Chondrocyte (in vitro differentiated cells): ENCODE measurements at regions not wholly inside any gene's neighbourhood (a gene's known extent, or its start where the extent isn't known, plus 50 kb on each side); places are given as distances from the start of the nearest gene placed in this dataset.

Experiments used
- DNase-seq: peaks from one replicate; pipeline ENCODE4 v3.0.0; 2021; ENCODE audit warnings: mixed read lengths, low spot score
- H3K27ac Mint-ChIP-seq: one replicate; pipeline ENCODE4 v1.8.0; 2021; ENCODE audit warnings: mild to moderate bottlenecking, moderate library complexity, mixed read lengths; ENCODE audit not compliant: unreplicated experiment
- H3K27me3 Mint-ChIP-seq: 2 replicates; pipeline ENCODE4 v1.8.0; 2021; ENCODE audit warnings: low read depth, mixed read lengths
- H3K36me3 Mint-ChIP-seq: 2 replicates; pipeline ENCODE4 v1.8.0; 2021; ENCODE audit warnings: low read depth, mixed read lengths
- H3K4me1 Mint-ChIP-seq: 2 replicates; pipeline ENCODE4 v1.8.0; 2021; ENCODE audit warnings: low read depth, mild to moderate bottlenecking, mixed read lengths
- H3K4me3 Mint-ChIP-seq: one replicate; pipeline ENCODE4 v1.8.0; 2021; ENCODE audit warnings: mild to moderate bottlenecking, moderate library complexity, mixed read lengths; ENCODE audit not compliant: unreplicated experiment
- H3K9me3 Mint-ChIP-seq: 2 replicates; pipeline ENCODE4 v1.8.0; 2021; ENCODE audit warnings: low read depth, mixed read lengths
- CTCF ChIP-seq: fragments of 200-600 bp; sonication (generic); IDR thresholded peaks from 2 replicates; pipeline ENCODE4 v1.5.0; 2021; ENCODE audit warnings: antibody characterized with exemption, mild to moderate bottlenecking, moderate library complexity

GRCh38 chr3:68441054-68441453 is 491.3 kb downstream of the TAFA4 start:
- Mint-ChIP-seq H3K9me3 (no peaks in the 10 kb centered on the region), H3K27me3 (no peaks in the 10 kb centered on the region), H3K4me1 (no peaks in the 10 kb centered on the region), H3K36me3 (no peaks in the 10 kb centered on the region), H3K4me3 (no peak overlapping the region), H3K27ac (no peak overlapping the region)
- no peak for DNase-seq
- TF ChIP-seq CTCF = no peak

- H3K9me3 Mint-ChIP-seq = no peaks in the 10 kb centered on the region
- H3K27me3 Mint-ChIP-seq = no peaks in the 10 kb centered on the region
- H3K27ac Mint-ChIP-seq = no peak overlapping the region
- no peak for TF ChIP-seq CTCF
- H3K4me3 Mint-ChIP-seq = no peak overlapping the region
- H3K36me3 Mint-ChIP-seq = no peaks in the 10 kb centered on the region
- no peak for DNase-seq
- no peaks in the 10 kb centered on the region for H3K4me1 Mint-ChIP-seq
These were observed 495.5 kb downstream of the TAFA4 start for GRCh38 chr3:68436619-68437401.

GRCh38 chr3:68428495-68428894 is 503.9 kb downstream of the TAFA4 start:
- no peaks in the 10 kb centered on the region for H3K4me1 Mint-ChIP-seq
- H3K36me3 Mint-ChIP-seq = no peaks in the 10 kb centered on the region
- no peak for DNase-seq
- no peaks in the 10 kb centered on the region for H3K9me3 Mint-ChIP-seq
- H3K27ac Mint-ChIP-seq = no peak overlapping the region
- H3K27me3 Mint-ChIP-seq = peaks cover 4% of the 10 kb centered on the region
- no peak overlapping the region for H3K4me3 Mint-ChIP-seq
- TF ChIP-seq CTCF = no peak

GRCh38 chr3:68424796-68425460 is 507.4 kb downstream of the TAFA4 start:
- Mint-ChIP-seq H3K27me3 (peaks cover 4% of the 10 kb centered on the region), H3K36me3 (no peaks in the 10 kb centered on the region), H3K27ac (no peak overlapping the region), H3K4me3 (no peak overlapping the region), H3K9me3 (no peaks in the 10 kb centered on the region), H3K4me1 (no peaks in the 10 kb centered on the region)
- DNase-seq = no peak
- no peak for TF ChIP-seq CTCF

- no peaks in the 10 kb centered on the region for H3K36me3 Mint-ChIP-seq
- no peak overlapping the region for H3K27ac Mint-ChIP-seq
- H3K4me1 Mint-ChIP-seq = no peaks in the 10 kb centered on the region
- H3K9me3 Mint-ChIP-seq = peaks cover 8% of the 10 kb centered on the region
- DNase-seq = no peak
- no peaks in the 10 kb centered on the region for H3K27me3 Mint-ChIP-seq
- no peak for TF ChIP-seq CTCF
- no peak overlapping the region for H3K4me3 Mint-ChIP-seq
These were observed 523.7 kb downstream of the TAFA4 start for GRCh38 chr3:68408626-68409025.
